ENCODE measurements at regions not wholly inside any gene's neighbourhood (a gene's known extent, or its start where the extent isn't known, plus 50 kb on each side); places are given as distances from the start of the nearest gene placed in this dataset.

DNA sequence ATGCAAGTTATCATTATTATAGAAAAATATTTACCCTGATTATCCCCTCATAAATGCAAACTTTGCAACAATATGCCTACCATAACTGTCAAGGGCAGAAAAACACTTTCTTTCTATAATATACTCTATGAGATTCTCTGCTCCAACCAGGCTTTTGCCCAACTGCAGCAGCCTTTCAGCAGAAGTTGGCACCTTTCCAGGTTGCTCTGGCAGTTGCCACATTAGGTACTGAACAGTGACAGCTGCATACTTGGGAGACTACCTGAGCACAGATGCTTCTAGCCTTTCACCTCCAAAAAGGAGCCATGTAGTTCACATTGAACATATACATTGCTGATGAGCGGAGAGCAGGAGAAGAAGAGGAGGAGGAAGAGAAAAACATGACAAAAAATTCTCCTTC is 69.5 kb upstream of the BRWD3 start:
- 73% methylated on average over 1 of the region's 1 CpG for WGBS (ENCODE audit: insufficient coverage, insufficient replicate concordance, low lambda C conversion rate, missing lambda C conversion rate)
- TF ChIP-seq SREBF2 (IDR thresholded peaks at IDR 0.05; ENCODE audit: low read length) (no peak), TCF7 (IDR thresholded peaks at IDR 0.05; ENCODE audit: borderline replicate concordance) (no peak), MTA2 (IDR thresholded peaks at IDR 0.05; ENCODE audit: low read depth) (no peak), FOXM1 (IDR thresholded peaks at IDR 0.05; ENCODE audit: low read depth, low read length) (no peak), SREBF1 (IDR thresholded peaks at IDR 0.05; ENCODE audit: low read length) (no peak), NFYA (IDR thresholded peaks at IDR 0.05; ENCODE audit: borderline replicate concordance, low read depth, low read length) (no peak), RB1 (IDR thresholded peaks at IDR 0.05; ENCODE audit: borderline replicate concordance) (no peak), NR2C1 (IDR thresholded peaks at IDR 0.05) (no peak), CBX3 (IDR thresholded peaks at IDR 0.05; ENCODE audit: borderline replicate concordance, low read depth) (no peak), TBL1XR1 (IDR thresholded peaks at IDR 0.05; ENCODE audit: low read depth, low read length) (no peak), MYC (IDR thresholded peaks at IDR 0.05; ENCODE audit: insufficient read depth, insufficient read length, insufficient replicate concordance, low read length, severe bottlenecking) (no peak)
- TF ChIP-seq, protein P1, sequence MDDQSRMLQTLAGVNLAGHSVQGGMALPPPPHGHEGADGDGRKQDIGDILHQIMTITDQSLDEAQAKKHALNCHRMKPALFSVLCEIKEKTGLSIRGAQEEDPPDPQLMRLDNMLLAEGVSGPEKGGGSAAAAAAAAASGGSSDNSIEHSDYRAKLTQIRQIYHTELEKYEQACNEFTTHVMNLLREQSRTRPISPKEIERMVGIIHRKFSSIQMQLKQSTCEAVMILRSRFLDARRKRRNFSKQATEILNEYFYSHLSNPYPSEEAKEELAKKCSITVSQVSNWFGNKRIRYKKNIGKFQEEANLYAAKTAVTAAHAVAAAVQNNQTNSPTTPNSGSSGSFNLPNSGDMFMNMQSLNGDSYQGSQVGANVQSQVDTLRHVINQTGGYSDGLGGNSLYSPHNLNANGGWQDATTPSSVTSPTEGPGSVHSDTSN (IDR thresholded peaks at IDR 0.05; ENCODE audit: insufficient replicate concordance, low read depth, low read length): no peak
- no peaks in the 10 kb centered on the region for H3K79me2 ChIP-seq (ENCODE audit: control insufficient read depth, insufficient read depth, low read length)
- no peaks in the 10 kb centered on the region for H4K20me1 ChIP-seq (ENCODE audit: control insufficient read depth, insufficient read depth)
- no peaks in the 10 kb centered on the region for H3K9me3 ChIP-seq (replicated peaks; ENCODE audit: control insufficient read depth, insufficient read depth, low read length)
- no peaks in the 10 kb centered on the region for H3K4me1 ChIP-seq (ENCODE audit: control insufficient read depth, insufficient read depth, low read length)
- in situ Hi-C loops (cut with MboI): loop anchor here (5.0 to 10.0 kb wide), 2 partner anchors 318 to 496 kb away; no protein-coding TSS in a partner anchor
- SMC1A ChIA-PET (ENCODE audit: uncharacterized antibody, unreplicated experiment): no interaction called here
- no peak overlapping the region for H3K27ac ChIP-seq (ENCODE audit: control insufficient read depth, insufficient read depth)
- no peak for ATAC-seq
- no peak overlapping the region for H3K4me3 ChIP-seq
- CTCF ChIA-PET: no interaction called here
- BruUV-seq (replicated peaks): no TSS peak
- no peaks in the 10 kb centered on the region for H3K36me3 ChIP-seq (ENCODE audit: control insufficient read depth in 2 of 2, insufficient read depth in 2 of 2, low read length in 1 of 2)
- no peak overlapping the region for H3K4me2 ChIP-seq (ENCODE audit: control insufficient read depth, insufficient read depth)
- no peak overlapping the region for H3K9ac ChIP-seq (ENCODE audit: control insufficient read depth, insufficient read depth, low read length)
- intact Hi-C loops (cut with micrococcal nuclease; ENCODE audit: unreplicated experiment): loop anchor here (2.0 kb wide), 1 partner anchor 242 kb away; no protein-coding TSS in a partner anchor
- POLR2A ChIA-PET: no interaction called here
- RAD21 ChIA-PET (ENCODE audit: unreplicated experiment): no interaction called here
- no peak for DNase-seq (ENCODE audit: low read depth, low spot score)
- H3K27me3 ChIP-seq (replicated peaks in 1 of 2; ENCODE audit: control insufficient read depth in 2 of 2, insufficient read depth in 2 of 2, low read length in 1 of 2): no peaks in the 10 kb centered on the region
- H2AFZ ChIP-seq (ENCODE audit: control insufficient read depth, low read depth, low read length): no peak overlapping the region
- FAIRE-seq: no peak
